ACC112 (cell line): ENCODE measurements at regions not wholly inside any gene's neighbourhood (a gene's known extent, or its start where the extent isn't known, plus 50 kb on each side); places are given as distances from the start of the nearest gene placed in this dataset.
A peak's percentile ranks its signal among the peaks of the same experiment; 100 is the strongest.
"Not testable (repeated sequence)": the region's sequence is repeated elsewhere in the genome, so short reads cannot be mapped to it uniquely, and the experiment has no call there.

Source experiments
- H2AFZ ChIP-seq: fragments of 200-600 bp; sonication (generic); one replicate; pipeline ENCODE4 v1.6.0; 2017; ENCODE audit warnings: antibody characterized with exemption, low read length; ENCODE audit not compliant: unreplicated experiment
- H3K27ac ChIP-seq: fragments of 200-600 bp; sonication (generic); 2 replicates; pipeline ENCODE4 v1.5.1; 2014; ENCODE audit warnings: low read depth, mild to moderate bottlenecking, antibody characterized with exemption, low read length, moderate library complexity
- H3K27me3 ChIP-seq: fragments of 200-600 bp; sonication (generic); 2 replicates; pipeline ENCODE4 v1.6.1; 2014; ENCODE audit warnings: mild to moderate bottlenecking, antibody characterized with exemption, low read length, moderate library complexity, mixed read lengths; ENCODE audit not compliant: insufficient read depth
- H3K36me3 ChIP-seq: fragments of 200-600 bp; sonication (generic); 2 replicates; pipeline ENCODE4 v1.6.1; 2016; ENCODE audit warnings: mild to moderate bottlenecking, antibody characterized with exemption, low read length, moderate library complexity, mixed read lengths; ENCODE audit not compliant: insufficient read depth
- H3K4me1 ChIP-seq: fragments of 200-600 bp; sonication (generic); one replicate; pipeline ENCODE4 v1.6.1; 2016; ENCODE audit warnings: low read length, mixed read lengths; ENCODE audit not compliant: insufficient read depth, unreplicated experiment, control insufficient read depth
- H3K4me3 ChIP-seq: fragments of 200-600 bp; sonication (generic); 2 replicates; pipeline ENCODE4 v1.5.1; 2014; ENCODE audit warnings: mild to moderate bottlenecking, low read depth, low read length
- H3K79me2 ChIP-seq: fragments of 200-600 bp; sonication (generic); one replicate; pipeline ENCODE4 v1.6.0; 2016; ENCODE audit warnings: low read length; ENCODE audit not compliant: control insufficient read depth, unreplicated experiment, insufficient read depth

DNA sequence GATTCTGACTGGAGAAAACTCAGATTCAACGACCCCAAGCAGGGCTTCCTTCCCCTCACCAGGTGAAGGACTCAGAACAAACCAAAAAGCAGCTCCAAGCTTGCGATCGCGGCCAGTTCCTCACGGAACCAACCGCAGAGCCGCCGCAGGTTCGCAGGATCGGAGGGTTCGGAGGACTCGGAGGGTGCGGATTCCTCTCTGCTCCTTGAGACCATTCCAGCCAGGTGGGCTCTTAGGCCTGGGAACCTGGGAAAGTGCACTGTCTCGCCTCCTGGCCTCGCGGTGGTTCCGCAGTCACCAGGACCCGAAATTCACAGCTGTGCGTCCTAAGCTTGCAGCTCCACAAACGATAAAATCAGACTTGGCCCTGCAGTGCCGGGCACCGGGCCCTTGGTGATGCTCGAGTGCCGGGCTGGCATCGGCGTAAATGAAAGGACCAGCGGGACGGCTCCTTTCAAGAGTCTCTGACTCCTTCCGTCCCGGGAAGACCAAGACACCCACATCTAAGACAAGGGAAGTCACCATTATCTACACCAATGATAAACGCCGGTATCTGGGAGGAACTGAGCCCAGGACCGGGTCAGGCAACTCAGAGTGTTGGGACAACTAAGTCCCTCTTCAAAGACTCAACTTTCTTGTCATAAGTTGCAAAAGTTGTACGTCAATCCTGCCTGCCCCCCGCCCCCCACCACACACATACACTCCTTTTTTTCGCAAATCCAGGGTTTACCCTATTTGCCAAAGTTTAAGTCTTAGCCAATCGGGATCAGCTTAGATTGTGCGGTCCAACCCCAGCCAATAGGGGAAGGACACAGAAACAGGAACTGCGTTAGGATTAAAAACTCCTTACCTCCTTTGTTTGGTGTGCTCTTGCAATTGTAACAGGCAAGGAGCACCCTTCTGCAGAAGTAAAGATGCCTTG lies 69.8 kb upstream of the PRSS16 start:
- H3K4me1 ChIP-seq = no peaks in the 10 kb centered on the region
- peak overlapping the region; percentile 95 for H3K4me3 ChIP-seq
- no peaks in the 10 kb centered on the region for H3K36me3 ChIP-seq
- H2AFZ ChIP-seq = peak overlapping the region; percentile 99
- H3K27ac ChIP-seq = peak overlapping the region; percentile 55
- no peaks in the 10 kb centered on the region for H3K79me2 ChIP-seq
- peaks cover 12% of the 10 kb centered on the region for H3K27me3 ChIP-seq

DNA sequence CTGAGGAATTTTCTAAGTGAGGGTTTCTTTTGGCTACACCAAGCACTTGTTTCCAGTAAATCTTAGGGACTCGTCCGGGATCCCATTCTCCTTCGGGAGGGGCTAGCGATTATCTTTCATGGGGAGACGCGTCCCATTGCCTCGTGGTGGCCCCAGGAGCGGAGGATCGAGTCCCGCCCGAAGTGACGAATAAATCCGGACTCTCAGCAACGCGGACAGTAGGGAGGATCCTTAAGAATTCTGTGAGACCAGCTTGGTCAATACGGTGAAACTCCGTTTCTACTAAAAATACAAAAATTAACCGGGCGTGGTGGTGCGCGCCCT lies 69.1 kb upstream of the PRSS16 start:
- Histone ChIP-seq H3K27ac (peak overlapping the region; percentile 55; the same call in 1 of the 2 replicates), H3K27me3 (peaks cover 14% of the 10 kb centered on the region), H2AFZ (peak overlapping the region; percentile 66), H3K36me3 (no peaks in the 10 kb centered on the region), H3K4me1 (no peaks in the 10 kb centered on the region), H3K4me3 (peak overlapping the region; percentile 95), H3K79me2 (no peaks in the 10 kb centered on the region)

- Histone ChIP-seq H3K27ac (no peak overlapping the region), H3K36me3 (no peaks in the 10 kb centered on the region), H3K4me3 (peak overlapping the region; percentile 95), H2AFZ (no peak overlapping the region), H3K79me2 (no peaks in the 10 kb centered on the region), H3K4me1 (no peaks in the 10 kb centered on the region), H3K27me3 (peaks cover 17% of the 10 kb centered on the region)
Measured at GRCh38 chr6:27178860-27179259, 68.6 kb upstream of the PRSS16 start.

DNA sequence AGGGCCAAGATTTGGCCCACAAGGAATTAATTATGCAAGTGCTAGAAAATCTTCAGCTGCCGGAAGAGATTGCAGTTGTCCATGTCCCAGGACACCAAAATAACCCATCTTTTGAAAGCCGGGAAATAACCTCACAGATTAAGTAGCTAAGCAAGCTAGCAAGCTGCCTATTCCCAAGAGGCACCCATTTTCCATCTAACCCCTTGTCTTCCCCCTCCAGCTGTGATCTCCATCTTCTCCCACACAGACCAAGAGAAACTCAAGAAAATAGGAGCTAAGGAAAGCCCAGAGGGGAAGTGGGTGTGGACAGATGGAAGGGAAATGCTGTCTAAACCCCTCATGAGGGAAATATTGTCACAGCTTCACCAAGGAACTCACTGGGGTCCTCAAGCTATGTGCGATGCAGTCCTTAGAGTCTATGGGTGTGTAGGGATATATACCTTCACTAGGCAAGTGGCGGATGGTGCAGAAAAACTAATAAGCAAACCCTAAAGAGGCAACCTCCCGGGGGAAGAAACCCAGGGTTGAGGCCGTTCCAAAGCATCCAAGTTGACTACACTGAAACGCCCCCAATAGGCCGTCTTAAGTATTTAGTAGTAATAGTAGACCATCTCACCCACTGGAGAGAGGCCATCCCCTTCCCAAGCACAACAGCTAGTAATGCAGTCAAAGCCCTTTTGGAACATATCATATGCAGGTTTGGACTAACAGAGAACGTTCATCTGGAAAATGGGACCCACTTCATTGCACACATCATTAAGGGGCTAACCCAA lies 64.3 kb upstream of the PRSS16 start:
- no peak overlapping the region for H3K4me3 ChIP-seq
- H3K4me1 ChIP-seq = no peaks in the 10 kb centered on the region
- H3K27me3 ChIP-seq = peaks cover 17% of the 10 kb centered on the region
- H3K79me2 ChIP-seq = no peaks in the 10 kb centered on the region
- no peak overlapping the region for H2AFZ ChIP-seq
- no peak overlapping the region for H3K27ac ChIP-seq
- H3K36me3 ChIP-seq = no peaks in the 10 kb centered on the region

DNA sequence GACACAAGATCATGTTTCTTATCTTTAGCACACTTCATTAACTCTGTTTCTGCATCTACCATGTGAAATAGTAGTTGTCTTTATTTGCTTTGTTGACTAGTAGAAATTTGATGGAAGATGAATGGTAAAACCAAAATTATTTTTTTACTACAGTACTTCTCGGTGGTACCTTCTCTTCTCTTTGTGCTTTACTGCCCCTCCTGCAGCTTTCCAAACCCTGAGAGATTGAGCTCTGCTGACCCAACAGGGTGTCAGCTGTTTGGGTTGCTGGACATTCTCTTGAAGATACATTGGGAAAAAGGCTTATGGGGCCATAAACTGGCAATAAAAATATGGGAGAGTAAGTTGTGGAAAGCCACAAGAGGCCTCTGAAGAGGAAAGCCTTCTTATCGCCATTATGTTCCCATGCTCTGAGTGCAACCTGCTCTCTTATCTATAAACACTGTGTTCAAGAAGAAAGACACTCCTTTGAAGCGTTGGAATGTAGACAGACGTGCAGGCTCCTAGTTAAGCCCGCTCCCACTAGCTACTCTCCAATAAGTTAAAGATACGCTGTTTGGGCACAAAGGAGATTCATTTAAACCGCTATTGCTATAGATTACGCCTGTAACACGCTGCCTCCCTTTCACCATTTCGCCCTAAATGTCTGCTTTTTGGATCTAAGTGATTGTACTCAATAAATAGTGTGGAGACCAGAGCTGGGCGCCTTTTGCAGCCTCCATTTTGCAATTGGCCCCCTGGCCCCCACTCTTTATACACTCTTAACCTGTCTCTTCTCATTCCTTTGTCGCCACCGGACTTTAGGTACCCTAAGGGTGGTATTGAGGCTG lies 60.1 kb upstream of the PRSS16 start:
- Histone ChIP-seq H2AFZ (peak overlapping the region; percentile 77), H3K27ac (peak overlapping the region; percentile 67)

DNA sequence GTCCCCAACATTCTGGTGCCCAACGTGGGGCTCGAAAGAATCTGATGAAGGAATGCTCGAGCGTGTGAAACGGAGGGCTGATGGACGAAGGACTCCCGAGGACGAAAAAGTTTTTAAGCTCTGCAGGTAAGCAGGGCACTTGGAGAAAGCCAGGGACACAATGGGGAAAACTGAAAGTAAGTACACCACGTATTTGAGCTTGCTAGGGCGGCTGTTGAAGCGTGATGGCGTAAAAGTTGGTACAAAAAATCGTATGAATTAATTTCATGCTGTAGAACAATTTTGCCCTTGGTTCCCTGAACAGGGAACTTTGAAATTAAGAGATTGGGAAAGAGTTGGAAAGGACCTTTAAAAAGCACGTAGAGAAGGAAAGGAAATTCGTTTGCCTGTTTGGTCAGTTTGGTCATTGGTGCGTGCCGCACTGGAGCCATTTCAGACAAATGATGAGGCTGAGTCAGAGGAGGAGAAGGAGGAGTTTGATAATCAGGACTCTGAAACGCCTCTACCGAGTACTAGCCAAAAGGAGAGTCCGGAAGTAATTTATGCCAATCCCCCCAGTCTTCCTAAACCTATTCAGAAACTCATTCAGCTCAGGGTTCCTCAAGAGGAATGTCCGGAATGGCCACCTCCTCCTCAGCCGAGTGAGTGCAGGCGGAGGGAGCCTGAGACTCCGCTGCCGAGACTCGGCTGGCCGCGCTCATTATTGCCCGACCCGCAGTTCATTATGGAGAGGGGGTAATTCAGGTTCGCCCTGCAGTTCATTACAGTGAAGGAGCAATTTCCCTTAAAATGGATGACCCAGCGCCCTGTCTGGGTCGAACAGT lies 59.2 kb upstream of the PRSS16 start:
- Histone ChIP-seq H3K36me3 (no peaks in the 10 kb centered on the region), H3K4me3 (peak overlapping the region; percentile 94), H3K27me3 (0 out of 2 replicates have a peak, but pooled peaks cover 4% of the 10 kb centered on the region), H3K79me2 (no peaks in the 10 kb centered on the region), H3K27ac (peak overlapping the region; percentile 67), H2AFZ (peak overlapping the region; percentile 77), H3K4me1 (no peaks in the 10 kb centered on the region)

More for the DNA sequence above, 60.1 kb upstream of the PRSS16 start:
- Histone ChIP-seq H3K4me3 (peak overlapping the region; percentile 94), H3K4me1 (no peaks in the 10 kb centered on the region), H3K36me3 (no peaks in the 10 kb centered on the region), H3K79me2 (no peaks in the 10 kb centered on the region), H3K27me3 (0 out of 2 replicates have a peak, but pooled peaks cover 7% of the 10 kb centered on the region)

- Histone ChIP-seq H3K27me3 (no peaks in the 10 kb centered on the region), H3K27ac (peak overlapping the region; percentile 67), H2AFZ (peak overlapping the region; percentile 77), H3K79me2 (no peaks in the 10 kb centered on the region), H3K4me3 (peak overlapping the region; percentile 94), H3K4me1 (no peaks in the 10 kb centered on the region), H3K36me3 (no peaks in the 10 kb centered on the region)
Measured at GRCh38 chr6:27188885-27189418, 58.5 kb upstream of the PRSS16 start.

DNA sequence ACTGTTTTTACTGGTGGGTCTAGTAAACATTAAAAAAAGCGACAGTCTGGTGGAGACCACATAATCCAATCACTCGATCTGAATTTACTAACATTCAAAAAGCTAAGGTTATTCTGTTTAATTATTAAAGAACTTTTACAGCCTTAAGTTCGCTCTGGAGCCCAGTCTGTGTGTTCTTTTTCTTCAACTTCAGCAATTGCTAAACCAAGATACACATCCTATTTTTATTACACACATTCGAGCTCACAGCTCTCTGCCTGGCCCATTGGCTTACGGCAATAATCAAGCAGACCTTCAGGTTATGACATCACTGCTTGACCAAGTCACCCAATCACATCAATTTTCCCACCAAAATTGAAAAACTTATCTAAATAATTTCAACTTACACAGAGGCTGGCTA lies 57.4 kb upstream of the PRSS16 start:
- H3K36me3 ChIP-seq = no peaks in the 10 kb centered on the region
- H3K27me3 ChIP-seq = no peaks in the 10 kb centered on the region
- no peaks in the 10 kb centered on the region for H3K4me1 ChIP-seq
- no peaks in the 10 kb centered on the region for H3K79me2 ChIP-seq
- no peak overlapping the region for H3K4me3 ChIP-seq
- H3K27ac ChIP-seq = no peak overlapping the region
- H2AFZ ChIP-seq = no peak overlapping the region

DNA sequence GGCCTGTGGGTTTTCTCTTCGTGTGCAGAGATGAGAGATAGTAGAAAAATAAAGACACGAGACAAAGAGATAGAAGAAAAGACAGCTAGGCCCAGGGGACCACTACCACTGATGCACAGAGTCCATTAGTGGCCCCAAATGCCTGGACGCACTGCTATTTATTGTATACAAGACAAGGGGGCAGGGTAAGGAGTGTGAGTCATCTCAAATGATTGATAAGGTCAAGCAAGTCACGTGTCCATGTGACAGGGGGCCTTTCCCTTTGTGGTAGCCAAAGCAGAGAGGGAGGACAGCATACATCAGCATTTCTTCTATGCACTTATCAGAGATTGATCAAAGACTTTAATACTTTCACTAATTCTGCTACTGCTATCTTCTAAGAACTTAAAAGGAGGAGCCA lies 53.0 kb upstream of the PRSS16 start:
- not testable (repeated sequence) for H3K4me3 ChIP-seq, H2AFZ ChIP-seq, H3K4me1 ChIP-seq, H3K27me3 ChIP-seq, H3K36me3 ChIP-seq, H3K79me2 ChIP-seq, H3K27ac ChIP-seq
